GM23248 (cell line): ENCODE measurements at regions not wholly inside any gene's neighbourhood (a gene's known extent, or its start where the extent isn't known, plus 50 kb on each side); places are given as distances from the start of the nearest gene placed in this dataset.

ENCODE experiments used
- DNase-seq: peaks from one replicate; pipeline ENCODE4 v3.0.0-alpha.2; 2015
- H2AFZ ChIP-seq: fragments of 200-600 bp; sonication (generic); 2 replicates; pipeline ENCODE4 v1.6.1; 2016; ENCODE audit warnings: antibody characterized with exemption
- H3F3A ChIP-seq: fragments of 200-600 bp; sonication (generic); 2 replicates; pipeline ENCODE4 v1.6.1; 2016; ENCODE audit warnings: mild to moderate bottlenecking, antibody characterized with exemption, mixed run types; ENCODE audit not compliant: insufficient read depth
- H3K27ac ChIP-seq: fragments of 200-600 bp; sonication (generic); 2 replicates; pipeline ENCODE4 v1.5.1; 2016; ENCODE audit warnings: mild to moderate bottlenecking
- H3K27me3 ChIP-seq: fragments of 200-600 bp; sonication (generic); replicated peaks from 2 replicates; pipeline ENCODE4 v1.6.1; 2016; ENCODE audit warnings: mild to moderate bottlenecking; ENCODE audit not compliant: insufficient read depth
- H3K36me3 ChIP-seq: fragments of 200-600 bp; sonication (generic); 2 replicates; pipeline ENCODE4 v1.6.1; 2016; ENCODE audit warnings: low read depth, mild to moderate bottlenecking
- H3K4me1 ChIP-seq: fragments of 200-600 bp; sonication (generic); 2 replicates; pipeline ENCODE4 v1.6.1; 2016; ENCODE audit warnings: mild to moderate bottlenecking; ENCODE audit not compliant: insufficient read depth
- H3K4me2 ChIP-seq: fragments of 200-600 bp; sonication (generic); one replicate; pipeline ENCODE4 v1.6.1; 2016; ENCODE audit warnings: mild to moderate bottlenecking; ENCODE audit not compliant: unreplicated experiment
- H3K4me3 ChIP-seq: fragments of 200-600 bp; sonication (generic); 2 replicates; pipeline ENCODE4 v1.5.1; 2016; ENCODE audit warnings: mild to moderate bottlenecking
- H3K79me2 ChIP-seq: fragments of 200-600 bp; sonication (generic); 2 replicates; pipeline ENCODE4 v1.6.1; 2016; ENCODE audit warnings: mild to moderate bottlenecking; ENCODE audit not compliant: insufficient read depth
- H3K9ac ChIP-seq: fragments of 200-600 bp; sonication (generic); 2 replicates; pipeline ENCODE4 v1.6.1; 2016; ENCODE audit warnings: mild to moderate bottlenecking
- H3K9me2 ChIP-seq: fragments of 200-600 bp; sonication (generic); 2 replicates; pipeline ENCODE4 v1.6.1; 2016; ENCODE audit warnings: mixed run types, mild to moderate bottlenecking, moderate library complexity; ENCODE audit not compliant: insufficient read depth
- H3K9me3 ChIP-seq: fragments of 200-600 bp; sonication (generic); one replicate; pipeline ENCODE4 v1.6.1; 2017; ENCODE audit warnings: low read depth
- H4K20me1 ChIP-seq: fragments of 200-600 bp; sonication (generic); 2 replicates; pipeline ENCODE4 v1.6.0; 2016; ENCODE audit not compliant: insufficient read depth
- EZH2 ChIP-seq: fragments of 200-600 bp; sonication (generic); IDR thresholded peaks from 2 replicates; pipeline ENCODE4 v1.6.1; 2018; ENCODE audit warnings: antibody characterized with exemption, mild to moderate bottlenecking; ENCODE audit not compliant: insufficient read depth, poor library complexity, severe bottlenecking
- EZH2phosphoT487 ChIP-seq: fragments of 200-600 bp; sonication (generic); IDR thresholded peaks from 2 replicates; pipeline ENCODE4 v1.6.1; 2018; ENCODE audit warnings: antibody characterized with exemption, moderate library complexity, mild to moderate bottlenecking, low read depth; ENCODE audit not compliant: insufficient read depth
- WGBS, 2 experiments: methylation state at CpG; one replicate each; pipeline ENCODE4 v1.1.6; 2015 to 2017; ENCODE audit warnings: low lambda C conversion rate in 2 of 2, low coverage in 1 of 2; ENCODE audit errors: missing lambda C conversion rate in 2 of 2; 5-methylcytosine and 5-hydroxymethylcytosine counted together
- in situ Hi-C: fragments of 300-500 bp; cut with MboI; formaldehyde crosslinking; loops from 2 replicates; pipeline ENCODE4 v1.15.0; 2020

GRCh38 chr14:101616202-101616601, 54.9 kb downstream of the DIO3 start:
- Histone ChIP-seq H3K4me2 (no peak overlapping the region), H3K36me3 (no peaks in the 10 kb centered on the region), H3K9me3 (no peaks in the 10 kb centered on the region), H4K20me1 (no peaks in the 10 kb centered on the region), H2AFZ (no peak overlapping the region), H3K27me3 (peaks cover 54% of the 10 kb centered on the region), H3K27ac (no peak overlapping the region), H3K4me3 (no peak overlapping the region), H3K9ac (no peak overlapping the region), H3F3A (no peaks in the 10 kb centered on the region), H3K79me2 (no peaks in the 10 kb centered on the region), H3K4me1 (no peaks in the 10 kb centered on the region), H3K9me2 (no peaks in the 10 kb centered on the region)
- DNase-seq: no peak
- TF ChIP-seq EZH2 (no peak), EZH2phosphoT487 (no peak)
- WGBS, 2 experiments: 23 to 31% methylated on average over 2 of the region's 2 CpGs
- in situ Hi-C loops: no loop called here

- H3K27ac ChIP-seq: no peak overlapping the region
- H3F3A ChIP-seq: no peaks in the 10 kb centered on the region
- TF ChIP-seq EZH2phosphoT487 (no peak), EZH2 (no peak)
- H3K4me2 ChIP-seq: no peak overlapping the region
- no peaks in the 10 kb centered on the region for H4K20me1 ChIP-seq
- no peaks in the 10 kb centered on the region for H3K4me1 ChIP-seq
- H2AFZ ChIP-seq: no peak overlapping the region
- in situ Hi-C loops: no loop called here
- H3K9ac ChIP-seq: no peak overlapping the region
- no peak for DNase-seq
- no peaks in the 10 kb centered on the region for H3K36me3 ChIP-seq
- no peak overlapping the region for H3K4me3 ChIP-seq
- no peaks in the 10 kb centered on the region for H3K9me2 ChIP-seq
- no peaks in the 10 kb centered on the region for H3K79me2 ChIP-seq
- WGBS, 2 experiments: 66% methylated on average over 7 to 8 of the region's 8 CpGs
- H3K9me3 ChIP-seq: no peaks in the 10 kb centered on the region
- peaks cover 28% of the 10 kb centered on the region for H3K27me3 ChIP-seq
Measured at GRCh38 chr14:101619484-101619883, 58.2 kb downstream of the DIO3 start.

DNA sequence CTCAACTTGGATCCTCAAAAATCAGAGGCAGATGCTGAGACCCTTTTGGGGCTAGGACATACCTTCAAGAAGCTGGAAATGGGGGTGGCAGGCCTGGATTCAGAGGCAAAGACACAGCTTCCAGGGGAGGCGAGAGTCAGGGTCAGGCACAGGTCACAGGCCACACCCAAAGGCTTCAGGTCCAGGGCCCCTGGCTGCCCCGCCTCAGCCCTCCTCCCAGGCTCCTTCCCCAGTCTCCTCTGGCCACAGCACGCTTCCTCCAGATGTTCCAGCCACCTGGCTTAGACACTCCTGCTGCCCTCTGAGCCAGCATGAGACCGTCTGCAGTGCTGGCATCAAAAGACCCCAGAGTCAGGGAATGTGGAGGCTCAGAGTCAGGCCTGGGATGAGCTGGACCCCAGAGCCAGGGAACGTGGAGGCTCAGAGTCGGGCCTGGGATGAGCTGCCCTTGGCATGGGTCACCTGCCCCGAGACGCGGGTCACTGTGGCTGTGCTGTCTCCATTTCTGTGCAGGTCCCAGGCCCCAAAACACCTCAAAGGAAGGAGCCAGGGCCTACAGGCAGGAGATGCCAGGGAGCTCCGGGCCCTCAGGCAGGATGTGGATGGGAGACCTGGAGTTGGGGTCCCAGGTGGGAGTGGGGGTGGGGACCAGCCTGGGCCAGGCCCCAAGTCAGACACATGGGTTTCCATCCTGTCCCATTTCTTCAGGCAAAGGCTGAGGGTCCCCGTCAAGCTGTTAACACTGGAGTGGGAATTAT, 58.9 kb downstream of the DIO3 start:
- in situ Hi-C loops: loop anchor here (10.0 kb wide), 1 partner anchor 955 kb away; no protein-coding TSS in a partner anchor
- Histone ChIP-seq H3F3A (no peaks in the 10 kb centered on the region), H3K27ac (no peak overlapping the region), H2AFZ (no peak overlapping the region), H3K36me3 (no peaks in the 10 kb centered on the region), H3K4me2 (no peak overlapping the region), H3K27me3 (peaks cover 26% of the 10 kb centered on the region), H3K4me3 (no peak overlapping the region), H3K4me1 (no peaks in the 10 kb centered on the region), H3K9me3 (no peaks in the 10 kb centered on the region), H4K20me1 (no peaks in the 10 kb centered on the region), H3K9ac (no peak overlapping the region), H3K79me2 (no peaks in the 10 kb centered on the region), H3K9me2 (no peaks in the 10 kb centered on the region)
- TF ChIP-seq EZH2phosphoT487 (no peak), EZH2 (no peak)
- 59 to 65% methylated on average over 11 of the region's 11 CpGs for WGBS, 2 experiments
- no peak for DNase-seq

- H3K4me1 ChIP-seq: no peaks in the 10 kb centered on the region
- no peak overlapping the region for H2AFZ ChIP-seq
- H4K20me1 ChIP-seq: no peaks in the 10 kb centered on the region
- DNase-seq: no peak
- H3K9ac ChIP-seq: no peak overlapping the region
- H3K4me3 ChIP-seq: no peak overlapping the region
- H3K79me2 ChIP-seq: no peaks in the 10 kb centered on the region
- peaks cover 19% of the 10 kb centered on the region for H3K27me3 ChIP-seq
- H3K36me3 ChIP-seq: no peaks in the 10 kb centered on the region
- H3K4me2 ChIP-seq: no peak overlapping the region
- no peak overlapping the region for H3K27ac ChIP-seq
- TF ChIP-seq EZH2phosphoT487: no peak
- TF ChIP-seq EZH2: no peak
- in situ Hi-C loops: loop anchor here (10.0 kb wide), 1 partner anchor 956 kb away; no protein-coding TSS in a partner anchor
- H3K9me3 ChIP-seq: no peaks in the 10 kb centered on the region
- 69 to 70% methylated on average over 22 of the region's 22 CpGs for WGBS, 2 experiments
- no peaks in the 10 kb centered on the region for H3K9me2 ChIP-seq
- H3F3A ChIP-seq: no peaks in the 10 kb centered on the region
Measured at GRCh38 chr14:101620821-101621785, 59.8 kb downstream of the DIO3 start.
